Islet of Langerhans (tissue), 1 donor: ENCODE measurements at regions not wholly inside any gene's neighbourhood (a gene's known extent, or its start where the extent isn't known, plus 50 kb on each side); places are given as distances from the start of the nearest gene placed in this dataset.

ENCODE experiments used
- FAIRE-seq: peaks from one replicate; lab custom pipeline; 2011; peaks lifted over from hg19 to GRCh38; lab: Jason Lieb, UNC

DNA sequence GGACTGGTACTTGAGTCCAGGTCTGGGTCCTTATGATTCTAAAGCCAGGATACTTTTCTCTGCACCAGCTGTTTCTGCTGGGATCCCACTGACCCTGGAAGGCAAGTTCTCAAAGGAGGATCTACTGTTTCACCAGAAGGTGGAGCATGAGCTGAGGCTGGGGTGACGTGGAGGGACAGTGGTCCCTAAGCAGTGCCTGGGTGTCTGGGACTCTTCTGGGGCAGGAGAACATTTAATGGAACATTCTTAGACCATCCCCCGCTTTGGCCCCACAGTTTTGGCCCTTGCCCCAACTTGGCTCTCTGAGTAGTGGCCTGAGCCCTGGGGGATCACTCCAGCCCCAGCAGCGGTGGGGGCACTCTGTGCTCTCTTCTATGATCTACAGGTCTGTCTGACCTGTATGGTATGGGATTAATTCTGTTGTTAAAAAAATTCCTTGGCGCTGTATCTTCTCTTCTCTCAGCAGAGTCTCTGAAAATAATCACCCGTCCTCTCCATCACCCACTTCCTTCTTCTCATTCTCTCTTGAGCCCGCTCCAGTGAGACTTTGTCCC is 60.3 kb upstream of the CSF3R start:
- no peak for FAIRE-seq

DNA sequence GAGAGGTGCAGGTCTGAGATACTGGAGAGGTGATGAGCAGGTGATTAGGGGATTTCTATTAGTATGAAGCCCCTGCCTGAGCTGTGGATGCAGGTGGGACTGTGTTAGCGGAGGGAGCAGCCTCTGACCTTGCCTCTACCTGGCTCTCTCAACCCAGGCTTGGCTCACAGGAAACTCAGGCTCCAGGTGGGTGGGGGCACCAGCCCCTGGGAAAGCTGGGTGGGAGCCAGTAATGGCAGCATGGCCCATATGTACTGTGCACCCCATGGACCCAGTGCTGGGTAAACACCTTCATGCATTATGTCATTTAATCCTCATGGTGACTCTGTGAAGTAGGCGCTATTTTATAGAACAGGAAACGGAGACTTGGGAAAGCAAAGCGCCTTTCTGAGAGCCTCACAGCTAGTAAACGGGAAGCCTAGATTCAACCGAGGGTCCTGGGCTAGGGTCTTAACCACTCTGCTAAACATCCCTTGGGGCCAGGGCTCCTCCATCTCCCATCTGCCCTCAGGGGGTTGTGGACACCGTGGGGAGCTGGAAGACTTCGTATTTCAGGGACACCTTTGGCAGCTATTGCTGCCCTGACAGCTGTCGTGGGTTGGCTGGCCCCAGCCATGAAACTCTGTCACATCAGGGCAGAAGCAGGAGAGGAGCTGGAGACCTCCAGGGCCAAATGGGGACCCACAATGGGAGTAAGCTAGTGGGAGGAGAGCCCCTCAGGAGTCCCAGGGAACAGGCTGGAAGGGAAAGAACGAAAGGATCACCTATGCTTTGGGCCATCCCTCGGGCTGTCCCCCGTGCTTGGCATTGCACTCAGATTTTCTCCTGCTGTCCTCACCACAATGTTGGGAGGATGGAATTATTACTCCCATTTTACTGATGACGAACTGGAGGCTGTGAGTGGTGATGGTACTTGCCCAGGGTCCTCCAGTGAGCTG is 59.6 kb upstream of the CSF3R start:
- no peak for FAIRE-seq

GRCh38 chr1:36540056-36540455 is 57.3 kb upstream of the CSF3R start:
- no peak for FAIRE-seq

- FAIRE-seq, result no peak
Observed at GRCh38 chr1:36539526-36539925, 56.8 kb upstream of the CSF3R start.

DNA sequence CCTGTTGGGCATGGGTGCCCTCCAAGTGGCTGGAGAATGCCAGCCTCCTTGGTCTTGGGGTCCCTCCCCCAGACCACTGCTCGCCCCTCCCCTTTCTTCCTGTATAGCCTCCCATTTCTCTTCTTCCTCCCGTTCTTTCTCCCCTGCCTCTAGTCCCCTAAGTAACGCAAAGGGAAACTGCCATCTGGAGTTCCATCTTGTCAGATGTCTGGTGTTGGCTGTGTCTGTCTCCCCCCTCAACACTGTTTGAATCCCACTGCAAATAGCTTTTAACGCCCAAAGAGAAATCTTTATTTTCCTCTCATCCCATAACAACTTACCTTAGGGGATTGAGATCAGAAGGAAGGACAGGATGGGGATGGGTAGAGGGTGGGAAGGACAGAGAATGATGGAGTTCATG is 55.3 kb upstream of the CSF3R start:
- no peak for FAIRE-seq

DNA sequence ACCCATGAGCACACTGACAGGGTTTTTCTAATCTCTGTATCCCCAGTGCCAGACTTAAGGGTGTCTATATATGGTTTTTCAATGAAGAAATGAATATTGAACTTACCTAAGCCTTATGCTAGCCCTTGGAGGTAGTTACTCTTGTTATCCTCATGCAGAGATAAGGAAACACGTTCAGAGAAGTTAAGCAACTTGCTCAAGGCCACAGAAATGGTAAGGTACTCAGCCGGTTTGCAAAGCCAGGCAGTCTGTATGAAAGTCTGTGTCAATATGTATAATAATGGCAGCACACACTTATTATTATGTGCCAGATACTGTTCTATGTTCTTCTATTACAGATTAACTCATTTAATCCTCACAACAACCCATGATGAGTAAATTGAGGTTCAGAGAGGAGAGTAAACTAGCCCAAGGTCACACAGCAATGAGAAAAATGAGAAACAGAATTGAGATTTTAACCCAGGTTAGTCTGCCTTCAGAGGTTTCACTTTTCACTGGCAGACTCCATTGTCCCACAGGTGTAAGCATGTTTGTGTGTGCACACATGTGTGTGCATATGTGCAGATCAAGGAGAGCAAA is 54.6 kb upstream of the CSF3R start:
- FAIRE-seq, result no peak

DNA sequence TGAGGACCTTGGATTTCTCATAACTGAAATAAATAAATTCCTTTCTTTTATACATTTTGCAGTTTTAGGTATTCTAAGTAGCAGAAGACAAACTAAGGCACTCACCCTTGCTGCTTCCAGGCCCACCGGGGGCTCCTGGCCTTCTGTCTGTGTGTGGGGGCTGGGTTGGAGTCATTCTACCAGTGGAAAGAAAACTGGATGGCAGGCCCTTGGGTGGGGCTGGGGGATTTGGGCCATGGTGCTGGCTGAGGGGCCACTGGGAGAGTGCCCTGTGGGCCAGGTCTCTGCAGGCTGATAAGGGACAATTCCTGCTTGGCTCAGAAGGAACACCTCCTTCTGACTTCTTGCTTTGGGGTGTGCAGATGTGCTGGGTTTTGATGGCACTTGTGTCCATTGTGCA is 54.0 kb upstream of the CSF3R start:
- FAIRE-seq, result no peak

GRCh38 chr1:36534711-36535412 is 52.1 kb upstream of the CSF3R start:
- FAIRE-seq, result no peak

DNA sequence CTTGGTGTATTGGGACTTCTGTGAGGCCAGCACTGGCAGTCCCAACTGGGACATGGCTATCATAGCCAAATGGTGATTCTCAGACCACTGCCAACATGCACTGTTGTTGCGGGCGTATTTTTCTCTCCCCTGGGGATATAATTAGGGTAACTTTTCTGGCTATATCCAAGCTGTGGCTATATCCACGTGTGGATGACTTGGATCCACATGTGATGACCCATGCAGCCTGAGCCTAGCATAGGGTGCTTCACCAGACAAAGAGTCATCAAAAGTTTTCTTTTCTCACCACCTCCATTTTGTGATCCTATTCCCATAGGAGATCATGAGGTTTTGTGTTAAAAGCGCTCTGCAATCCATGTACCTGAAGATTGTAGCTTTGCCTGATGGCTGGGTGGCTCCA is 51.2 kb upstream of the CSF3R start:
- FAIRE-seq, result no peak

DNA sequence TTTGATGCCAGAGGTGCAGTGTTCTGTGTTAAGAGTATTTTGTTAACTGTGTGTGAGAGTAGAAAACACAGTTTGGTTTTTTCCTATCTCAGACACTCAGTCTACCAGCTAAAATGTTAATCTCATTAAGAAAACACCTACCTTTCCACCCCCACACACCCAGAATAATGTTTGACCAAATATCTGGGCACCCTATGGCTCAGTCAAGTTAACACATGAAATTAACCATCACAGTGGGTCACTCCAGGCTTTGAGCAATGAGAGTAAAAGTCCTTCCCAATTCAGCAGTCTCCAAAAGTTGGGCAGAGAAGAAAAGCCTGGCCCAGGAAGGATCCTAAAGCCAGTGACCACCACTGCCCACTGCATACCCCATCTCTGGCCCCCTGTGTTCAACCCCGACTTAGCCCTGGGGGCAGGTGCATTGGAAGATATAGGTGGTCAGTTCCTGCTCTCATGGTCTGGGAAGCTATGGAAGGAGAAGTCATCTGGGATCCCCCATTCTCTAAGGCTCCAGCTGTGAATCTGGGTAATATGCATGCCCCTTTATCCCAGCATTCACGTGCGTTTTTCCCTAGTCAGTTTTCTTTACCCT is 50.2 kb upstream of the CSF3R start:
- no peak for FAIRE-seq
